H9 (cell line): ENCODE measurements at regions not wholly inside any gene's neighbourhood (a gene's known extent, or its start where the extent isn't known, plus 50 kb on each side); places are given as distances from the start of the nearest gene placed in this dataset.

Source experiments
- DNase-seq: peaks from one replicate; pipeline ENCODE4 v3.0.0-alpha.2; 2017
- H2AFZ ChIP-seq: one replicate; pipeline ENCODE4 v1.6.1; 2013; ENCODE audit warnings: mild to moderate bottlenecking, low read length, control low read depth, moderate library complexity
- H2AK5ac ChIP-seq: 2 replicates; pipeline ENCODE4 v1.6.1; 2013; ENCODE audit warnings: low read length, control low read depth, mixed read lengths; ENCODE audit not compliant: insufficient read length
- H2BK120ac ChIP-seq: one replicate; pipeline ENCODE4 v1.6.1; 2013; ENCODE audit warnings: low read depth, mild to moderate bottlenecking, low read length, control low read depth, inconsistent platforms; ENCODE audit not compliant: poor library complexity, severe bottlenecking
- H2BK12ac ChIP-seq: 2 replicates; pipeline ENCODE4 v1.6.1; 2013; ENCODE audit warnings: low read length, control low read depth, mixed read lengths, low read depth; ENCODE audit not compliant: insufficient read length
- H2BK15ac ChIP-seq: 2 replicates; pipeline ENCODE4 v1.6.1; 2013; ENCODE audit warnings: low read depth, low read length, control low read depth
- H2BK20ac ChIP-seq: one replicate; pipeline ENCODE4 v1.6.1; 2013; ENCODE audit warnings: low read depth, mild to moderate bottlenecking, low read length, control low read depth, inconsistent platforms; ENCODE audit not compliant: poor library complexity, severe bottlenecking
- H2BK5ac ChIP-seq: 2 replicates; pipeline ENCODE4 v1.6.1; 2013; ENCODE audit warnings: low read length, control low read depth, mixed read lengths; ENCODE audit not compliant: insufficient read length
- H3K14ac ChIP-seq: 2 replicates; pipeline ENCODE4 v1.6.1; 2013; ENCODE audit warnings: low read length, control low read depth; ENCODE audit not compliant: insufficient read depth
- H3K18ac ChIP-seq: 2 replicates; pipeline ENCODE4 v1.6.1; 2013; ENCODE audit warnings: low read depth, mild to moderate bottlenecking, mixed read lengths, low read length, control low read depth; ENCODE audit not compliant: insufficient read length
- H3K23ac ChIP-seq: 2 replicates; pipeline ENCODE4 v1.6.1; 2013; ENCODE audit warnings: low read length, control low read depth, mixed read lengths, low read depth; ENCODE audit not compliant: insufficient read length
- H3K23me2 ChIP-seq: 2 replicates; pipeline ENCODE4 v1.6.1; 2013; ENCODE audit warnings: low read depth, mild to moderate bottlenecking, mixed read lengths, low read length, control low read depth; ENCODE audit not compliant: insufficient read length, poor library complexity, severe bottlenecking
- H3K27ac ChIP-seq: 2 replicates; pipeline ENCODE4 v1.5.1; 2013; ENCODE audit warnings: low read length, control low read depth, mixed read lengths, low read depth; ENCODE audit not compliant: insufficient read length
- H3K27me3 ChIP-seq: 2 replicates; pipeline ENCODE4 v1.6.1; 2013; ENCODE audit warnings: low read length, control low read depth, inconsistent platforms; ENCODE audit not compliant: insufficient read depth
- H3K4ac ChIP-seq: 2 replicates; pipeline ENCODE4 v1.6.1; 2013; ENCODE audit warnings: low read depth, mild to moderate bottlenecking, control low read depth, inconsistent platforms, low read length, moderate library complexity
- H3K4me1 ChIP-seq: 2 replicates; pipeline ENCODE4 v1.6.1; 2013; ENCODE audit warnings: low read length, control low read depth, inconsistent platforms; ENCODE audit not compliant: insufficient read depth
- H3K4me2 ChIP-seq: 2 replicates; pipeline ENCODE4 v1.6.1; 2013; ENCODE audit warnings: low read length, control low read depth, mixed read lengths; ENCODE audit not compliant: insufficient read length, insufficient read depth
- H3K56ac ChIP-seq: 2 replicates; pipeline ENCODE4 v1.6.1; 2013; ENCODE audit warnings: low read depth, mild to moderate bottlenecking, mixed read lengths, low read length, control low read depth; ENCODE audit not compliant: insufficient read length
- H3K79me1 ChIP-seq: 2 replicates; pipeline ENCODE4 v1.6.1; 2013; ENCODE audit warnings: low read depth, mild to moderate bottlenecking, moderate library complexity, low read length, control low read depth, inconsistent platforms; ENCODE audit not compliant: insufficient read depth, poor library complexity, severe bottlenecking
- H3K79me2 ChIP-seq: 2 replicates; pipeline ENCODE4 v1.6.1; 2013; ENCODE audit warnings: low read length, control low read depth, inconsistent platforms; ENCODE audit not compliant: insufficient read depth
- H3K9ac ChIP-seq: 2 replicates; pipeline ENCODE4 v1.6.1; 2013; ENCODE audit warnings: low read length, control low read depth, mixed read lengths; ENCODE audit not compliant: insufficient read length; ENCODE audit errors: extremely low read depth
- H3K9me3 ChIP-seq: one replicate; pipeline ENCODE4 v1.6.1; 2013; ENCODE audit warnings: low read depth, low read length, inconsistent platforms; ENCODE audit not compliant: control insufficient read depth
- H3T11ph ChIP-seq: one replicate; pipeline ENCODE4 v1.6.1; 2013; ENCODE audit warnings: mild to moderate bottlenecking, low read length, control low read depth, inconsistent platforms
- H4K20me1 ChIP-seq: one replicate; pipeline ENCODE4 v1.6.1; 2013; ENCODE audit not compliant: control insufficient read depth, insufficient read length, insufficient read depth
- H4K5ac ChIP-seq: 2 replicates; pipeline ENCODE4 v1.6.1; 2013; ENCODE audit warnings: low read depth, mild to moderate bottlenecking, mixed read lengths, low read length, control low read depth; ENCODE audit not compliant: insufficient read length
- H4K8ac ChIP-seq: replicated peaks from 2 replicates; pipeline ENCODE4 v1.6.1; 2013; ENCODE audit warnings: low read length, control low read depth, mixed read lengths, low read depth; ENCODE audit not compliant: insufficient read length
- H4K91ac ChIP-seq: 2 replicates; pipeline ENCODE4 v1.6.1; 2013; ENCODE audit warnings: low read depth, mild to moderate bottlenecking, moderate library complexity, mixed read lengths, low read length, control low read depth; ENCODE audit not compliant: insufficient read length
- H3K27ac Mint-ChIP-seq, 3 experiments: 2 replicates in 2 of 3; 3 replicates in 1 of 3; pipeline ENCODE4 v1.8.0; 2020 to 2021; ENCODE audit warnings: mixed read lengths in 3 of 3, mild to moderate bottlenecking in 1 of 3, moderate library complexity in 1 of 3
- H3K27me3 Mint-ChIP-seq: 2 replicates; pipeline ENCODE4 v1.8.0; 2021; ENCODE audit warnings: low read depth, mild to moderate bottlenecking, moderate library complexity, mixed read lengths
- H3K36me3 Mint-ChIP-seq, 3 experiments: 2 replicates in 2 of 3; 3 replicates in 1 of 3; pipeline ENCODE4 v1.8.0; 2020 to 2021; ENCODE audit warnings: low read depth in 3 of 3, mixed read lengths in 3 of 3; ENCODE audit not compliant: insufficient read depth in 1 of 3
- H3K4me1 Mint-ChIP-seq, 2 experiments: 2 replicates each; pipeline ENCODE4 v1.8.0; 2020; ENCODE audit warnings: mixed read lengths in 2 of 2
- H3K4me3 Mint-ChIP-seq, 2 experiments: 2 replicates in 1 of 2; 3 replicates in 1 of 2; pipeline ENCODE4 v1.8.0; 2020 to 2021; ENCODE audit warnings: mild to moderate bottlenecking in 2 of 2, mixed read lengths in 2 of 2, moderate library complexity in 1 of 2
- H3K9me3 Mint-ChIP-seq, 2 experiments: 2 replicates in 1 of 2; 3 replicates in 1 of 2; pipeline ENCODE4 v1.8.0; 2020; ENCODE audit warnings: mild to moderate bottlenecking in 2 of 2, mixed read lengths in 2 of 2, moderate library complexity in 1 of 2
- CTCF ChIP-seq: fragments of 200-600 bp; sonication (generic); conservative IDR thresholded peaks from 3 replicates; pipeline ENCODE4 v1.8.0; 2021; ENCODE audit warnings: antibody characterized with exemption, mild to moderate bottlenecking
- WGBS: extraction: QIAGEN DNeasy Blood & Tissue Kit; methylation state at CpG from one replicate; pipeline ENCODE4 v1.1.7; 2013; ENCODE audit warnings: missing lambda C conversion rate, low lambda C conversion rate, mixed read lengths; ENCODE audit not compliant: insufficient read length; ENCODE audit errors: extremely low coverage; 5-methylcytosine and 5-hydroxymethylcytosine counted together

GRCh38 chr4:136935305-136935704 is 597.0 kb downstream of the PCDH18 start:
- no peak overlapping the region for H2BK5ac ChIP-seq
- H3K9me3 Mint-ChIP-seq = no peaks in the 10 kb centered on the region
- no peaks in the 10 kb centered on the region for H3K23me2 ChIP-seq
- H3K79me2 ChIP-seq = no peaks in the 10 kb centered on the region
- no peaks in the 10 kb centered on the region for H3K36me3 Mint-ChIP-seq
- TF ChIP-seq CTCF = no peak
- no peak overlapping the region for H3K9ac ChIP-seq
- no peak overlapping the region for H3K27ac ChIP-seq
- no peak overlapping the region for H4K5ac ChIP-seq
- no peaks in the 10 kb centered on the region for H3K4me1 Mint-ChIP-seq
- H3T11ph ChIP-seq = no peak overlapping the region
- no peaks in the 10 kb centered on the region for H4K20me1 ChIP-seq
- no peaks in the 10 kb centered on the region for H3K4me1 ChIP-seq
- no peak overlapping the region for H3K4me3 Mint-ChIP-seq
- no peak overlapping the region for H2BK15ac ChIP-seq
- no peak overlapping the region for H2BK120ac ChIP-seq
- no peaks in the 10 kb centered on the region for H3K27me3 ChIP-seq
- H3K4me2 ChIP-seq = no peak overlapping the region
- H3K27ac Mint-ChIP-seq = no peak overlapping the region
- H3K9me3 ChIP-seq = no peaks in the 10 kb centered on the region
- no peak overlapping the region for H3K14ac ChIP-seq
- no CpG with 5 or more reads among the region's 1 CpG for whole genome bisulfite sequencing
- no peak overlapping the region for H2BK20ac ChIP-seq
- no peak overlapping the region for H3K4ac ChIP-seq
- H3K18ac ChIP-seq = no peak overlapping the region
- H3K23ac ChIP-seq = no peak overlapping the region
- H4K8ac ChIP-seq = no peak overlapping the region
- H3K79me1 ChIP-seq = no peaks in the 10 kb centered on the region
- no peak overlapping the region for H2BK12ac ChIP-seq
- no peak overlapping the region for H2AK5ac ChIP-seq
- no peak overlapping the region for H4K91ac ChIP-seq
- H3K27me3 Mint-ChIP-seq = no peaks in the 10 kb centered on the region
- no peak overlapping the region for H2AFZ ChIP-seq
- DNase-seq = no peak
- H3K56ac ChIP-seq = no peak overlapping the region
